Stomach (tissue), 4 donors: ENCODE measurements at regions not wholly inside any gene's neighbourhood (a gene's known extent, or its start where the extent isn't known, plus 50 kb on each side); places are given as distances from the start of the nearest gene placed in this dataset.

Experiments used
- POLR2A ChIP-seq, 4 donors: fragments of 450-650 bp; IDR thresholded peaks; one replicate each; pipeline ENCODE4 v1.6.1; 2016; ENCODE audit warnings: antibody characterized with exemption in 4 of 4, control low read depth in 2 of 4, mild to moderate bottlenecking in 1 of 4, moderate library complexity in 1 of 4
- POLR2AphosphoS5 ChIP-seq, 3 donors: sonication (generic); formaldehyde crosslinking; IDR thresholded peaks; one replicate each; pipeline ENCODE4 v1.6.1; 2016; ENCODE audit warnings: antibody characterized with exemption in 3 of 3
- TF ChIP-seq, protein P1 (sequence below), 7 experiments: fragments of 450-650 bp in 4 of 7; fragments of 200-600 bp in 3 of 7; sonication (generic) in 3 of 7; IDR thresholded peaks; one replicate each; pipeline ENCODE4 v1.5.1; 2016 to 2019; ENCODE audit warnings: antibody characterized with exemption in 7 of 7, control low read depth in 2 of 7, mild to moderate bottlenecking in 1 of 7

DNA sequence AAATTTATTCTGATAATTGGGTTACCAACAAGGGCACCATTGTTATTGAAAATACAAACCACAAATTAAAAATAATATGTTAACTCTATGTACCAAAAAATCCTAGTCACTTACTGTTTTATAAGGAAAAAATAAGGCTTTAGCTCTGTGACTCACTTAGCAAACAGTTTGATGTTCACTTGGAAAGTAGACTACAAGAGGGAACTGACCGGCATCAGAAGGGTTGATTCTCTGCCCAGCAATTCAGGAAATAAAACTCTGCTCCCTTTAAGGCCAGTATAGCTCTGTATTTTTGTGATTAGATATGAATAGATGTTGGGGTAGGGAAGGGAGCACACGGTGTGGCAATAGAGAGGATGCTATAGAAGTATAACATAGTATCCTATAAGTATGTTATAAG, 671.3 kb downstream of the LRRC70 start:
- TF ChIP-seq, protein P1, sequence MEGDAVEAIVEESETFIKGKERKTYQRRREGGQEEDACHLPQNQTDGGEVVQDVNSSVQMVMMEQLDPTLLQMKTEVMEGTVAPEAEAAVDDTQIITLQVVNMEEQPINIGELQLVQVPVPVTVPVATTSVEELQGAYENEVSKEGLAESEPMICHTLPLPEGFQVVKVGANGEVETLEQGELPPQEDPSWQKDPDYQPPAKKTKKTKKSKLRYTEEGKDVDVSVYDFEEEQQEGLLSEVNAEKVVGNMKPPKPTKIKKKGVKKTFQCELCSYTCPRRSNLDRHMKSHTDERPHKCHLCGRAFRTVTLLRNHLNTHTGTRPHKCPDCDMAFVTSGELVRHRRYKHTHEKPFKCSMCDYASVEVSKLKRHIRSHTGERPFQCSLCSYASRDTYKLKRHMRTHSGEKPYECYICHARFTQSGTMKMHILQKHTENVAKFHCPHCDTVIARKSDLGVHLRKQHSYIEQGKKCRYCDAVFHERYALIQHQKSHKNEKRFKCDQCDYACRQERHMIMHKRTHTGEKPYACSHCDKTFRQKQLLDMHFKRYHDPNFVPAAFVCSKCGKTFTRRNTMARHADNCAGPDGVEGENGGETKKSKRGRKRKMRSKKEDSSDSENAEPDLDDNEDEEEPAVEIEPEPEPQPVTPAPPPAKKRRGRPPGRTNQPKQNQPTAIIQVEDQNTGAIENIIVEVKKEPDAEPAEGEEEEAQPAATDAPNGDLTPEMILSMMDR (IDR thresholded peaks at IDR 0.05): no peak
- TF ChIP-seq POLR2AphosphoS5 (IDR thresholded peaks at IDR 0.05) (no peak), POLR2A (IDR thresholded peaks at IDR 0.05) (no peak)
